ENCODE measurements at regions not wholly inside any gene's neighbourhood (a gene's known extent, or its start where the extent isn't known, plus 50 kb on each side); places are given as distances from the start of the nearest gene placed in this dataset.

DNA sequence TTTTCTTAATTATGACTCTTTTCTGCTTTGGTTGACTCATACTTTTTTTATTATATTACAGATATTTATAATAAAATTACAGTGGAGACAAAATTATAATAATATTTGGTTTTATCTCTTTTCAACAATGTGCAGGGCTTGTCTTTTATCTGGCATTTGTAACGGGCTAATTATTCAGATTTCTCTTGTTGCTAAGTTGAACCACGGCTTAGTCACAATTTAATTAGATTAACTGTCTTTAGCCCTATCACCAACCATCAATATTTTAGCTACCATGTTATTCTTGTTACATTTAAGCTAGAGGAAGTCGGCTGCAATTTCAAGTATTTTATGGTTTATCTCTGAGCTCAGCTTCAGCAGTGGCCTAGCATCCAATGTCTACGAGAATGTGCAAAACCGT, 798.9 kb upstream of the CA10 start:
- TF ChIP-seq, protein P1, sequence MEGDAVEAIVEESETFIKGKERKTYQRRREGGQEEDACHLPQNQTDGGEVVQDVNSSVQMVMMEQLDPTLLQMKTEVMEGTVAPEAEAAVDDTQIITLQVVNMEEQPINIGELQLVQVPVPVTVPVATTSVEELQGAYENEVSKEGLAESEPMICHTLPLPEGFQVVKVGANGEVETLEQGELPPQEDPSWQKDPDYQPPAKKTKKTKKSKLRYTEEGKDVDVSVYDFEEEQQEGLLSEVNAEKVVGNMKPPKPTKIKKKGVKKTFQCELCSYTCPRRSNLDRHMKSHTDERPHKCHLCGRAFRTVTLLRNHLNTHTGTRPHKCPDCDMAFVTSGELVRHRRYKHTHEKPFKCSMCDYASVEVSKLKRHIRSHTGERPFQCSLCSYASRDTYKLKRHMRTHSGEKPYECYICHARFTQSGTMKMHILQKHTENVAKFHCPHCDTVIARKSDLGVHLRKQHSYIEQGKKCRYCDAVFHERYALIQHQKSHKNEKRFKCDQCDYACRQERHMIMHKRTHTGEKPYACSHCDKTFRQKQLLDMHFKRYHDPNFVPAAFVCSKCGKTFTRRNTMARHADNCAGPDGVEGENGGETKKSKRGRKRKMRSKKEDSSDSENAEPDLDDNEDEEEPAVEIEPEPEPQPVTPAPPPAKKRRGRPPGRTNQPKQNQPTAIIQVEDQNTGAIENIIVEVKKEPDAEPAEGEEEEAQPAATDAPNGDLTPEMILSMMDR (IDR thresholded peaks at IDR 0.05) = no peak
- TF ChIP-seq POLR2AphosphoS5 (IDR thresholded peaks at IDR 0.05; ENCODE audit: low read depth, low read length) (no peak), TCF7L2 (IDR thresholded peaks at IDR 0.05; ENCODE audit: low read depth, low read length) (no peak), SIN3A (IDR thresholded peaks at IDR 0.05; ENCODE audit: borderline replicate concordance, insufficient read depth, low read depth, low read length) (no peak)
- TF ChIP-seq, protein P2, sequence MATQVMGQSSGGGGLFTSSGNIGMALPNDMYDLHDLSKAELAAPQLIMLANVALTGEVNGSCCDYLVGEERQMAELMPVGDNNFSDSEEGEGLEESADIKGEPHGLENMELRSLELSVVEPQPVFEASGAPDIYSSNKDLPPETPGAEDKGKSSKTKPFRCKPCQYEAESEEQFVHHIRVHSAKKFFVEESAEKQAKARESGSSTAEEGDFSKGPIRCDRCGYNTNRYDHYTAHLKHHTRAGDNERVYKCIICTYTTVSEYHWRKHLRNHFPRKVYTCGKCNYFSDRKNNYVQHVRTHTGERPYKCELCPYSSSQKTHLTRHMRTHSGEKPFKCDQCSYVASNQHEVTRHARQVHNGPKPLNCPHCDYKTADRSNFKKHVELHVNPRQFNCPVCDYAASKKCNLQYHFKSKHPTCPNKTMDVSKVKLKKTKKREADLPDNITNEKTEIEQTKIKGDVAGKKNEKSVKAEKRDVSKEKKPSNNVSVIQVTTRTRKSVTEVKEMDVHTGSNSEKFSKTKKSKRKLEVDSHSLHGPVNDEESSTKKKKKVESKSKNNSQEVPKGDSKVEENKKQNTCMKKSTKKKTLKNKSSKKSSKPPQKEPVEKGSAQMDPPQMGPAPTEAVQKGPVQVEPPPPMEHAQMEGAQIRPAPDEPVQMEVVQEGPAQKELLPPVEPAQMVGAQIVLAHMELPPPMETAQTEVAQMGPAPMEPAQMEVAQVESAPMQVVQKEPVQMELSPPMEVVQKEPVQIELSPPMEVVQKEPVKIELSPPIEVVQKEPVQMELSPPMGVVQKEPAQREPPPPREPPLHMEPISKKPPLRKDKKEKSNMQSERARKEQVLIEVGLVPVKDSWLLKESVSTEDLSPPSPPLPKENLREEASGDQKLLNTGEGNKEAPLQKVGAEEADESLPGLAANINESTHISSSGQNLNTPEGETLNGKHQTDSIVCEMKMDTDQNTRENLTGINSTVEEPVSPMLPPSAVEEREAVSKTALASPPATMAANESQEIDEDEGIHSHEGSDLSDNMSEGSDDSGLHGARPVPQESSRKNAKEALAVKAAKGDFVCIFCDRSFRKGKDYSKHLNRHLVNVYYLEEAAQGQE (IDR thresholded peaks at IDR 0.05; ENCODE audit: insufficient read depth in 1 of 2, low read depth in 2 of 2, low read length in 1 of 2) = no peak

Data from Panc1 (cell line).